Ishikawa (cell line): ENCODE measurements at regions not wholly inside any gene's neighbourhood (a gene's known extent, or its start where the extent isn't known, plus 50 kb on each side); places are given as distances from the start of the nearest gene placed in this dataset.

ENCODE experiments used
- CEBPB ChIP-seq: IDR thresholded peaks from 2 replicates; pipeline ENCODE4 v1.6.1; 2012
- CREB1 ChIP-seq: IDR thresholded peaks from 2 replicates; pipeline ENCODE4 v1.6.1; 2012; ENCODE audit warnings: low read depth
- EGR1 ChIP-seq: IDR thresholded peaks from 2 replicates; pipeline ENCODE4 v1.6.1; 2012
- EP300 ChIP-seq: IDR thresholded peaks from 2 replicates; pipeline ENCODE4 v1.6.1; 2012; ENCODE audit warnings: borderline replicate concordance
- FOXM1 ChIP-seq: IDR thresholded peaks from 2 replicates; pipeline ENCODE4 v1.6.1; 2012; ENCODE audit warnings: low read depth, borderline replicate concordance
- NFIC ChIP-seq: IDR thresholded peaks from 2 replicates; pipeline ENCODE4 v1.6.1; 2012
- RAD21 ChIP-seq: IDR thresholded peaks from 2 replicates; pipeline ENCODE4 v1.6.1; 2012; ENCODE audit warnings: low read depth
- TAF1 ChIP-seq: IDR thresholded peaks from 2 replicates; pipeline ENCODE4 v1.6.1; 2012; ENCODE audit warnings: low read depth, mild to moderate bottlenecking
- TCF12 ChIP-seq: IDR thresholded peaks from 2 replicates; pipeline ENCODE4 v1.6.1; 2012; ENCODE audit warnings: low read depth
- TEAD4 ChIP-seq: IDR thresholded peaks from 2 replicates; pipeline ENCODE4 v1.6.1; 2012
- YY1 ChIP-seq: IDR thresholded peaks from 2 replicates; pipeline ENCODE4 v1.6.1; 2012; ENCODE audit warnings: low read depth
- ZBTB7A ChIP-seq: IDR thresholded peaks from 2 replicates; pipeline ENCODE4 v1.6.1; 2012; ENCODE audit warnings: low read depth
- TF ChIP-seq, protein P1 (sequence below): IDR thresholded peaks from 2 replicates; pipeline ENCODE4 v1.6.1; 2012
- TF ChIP-seq, protein P2 (sequence below): IDR thresholded peaks from 2 replicates; pipeline ENCODE4 v1.6.1; 2012
- TF ChIP-seq, protein P3 (sequence below): IDR thresholded peaks from 2 replicates; pipeline ENCODE4 v1.6.1; 2012; ENCODE audit warnings: low read depth, mild to moderate bottlenecking

DNA sequence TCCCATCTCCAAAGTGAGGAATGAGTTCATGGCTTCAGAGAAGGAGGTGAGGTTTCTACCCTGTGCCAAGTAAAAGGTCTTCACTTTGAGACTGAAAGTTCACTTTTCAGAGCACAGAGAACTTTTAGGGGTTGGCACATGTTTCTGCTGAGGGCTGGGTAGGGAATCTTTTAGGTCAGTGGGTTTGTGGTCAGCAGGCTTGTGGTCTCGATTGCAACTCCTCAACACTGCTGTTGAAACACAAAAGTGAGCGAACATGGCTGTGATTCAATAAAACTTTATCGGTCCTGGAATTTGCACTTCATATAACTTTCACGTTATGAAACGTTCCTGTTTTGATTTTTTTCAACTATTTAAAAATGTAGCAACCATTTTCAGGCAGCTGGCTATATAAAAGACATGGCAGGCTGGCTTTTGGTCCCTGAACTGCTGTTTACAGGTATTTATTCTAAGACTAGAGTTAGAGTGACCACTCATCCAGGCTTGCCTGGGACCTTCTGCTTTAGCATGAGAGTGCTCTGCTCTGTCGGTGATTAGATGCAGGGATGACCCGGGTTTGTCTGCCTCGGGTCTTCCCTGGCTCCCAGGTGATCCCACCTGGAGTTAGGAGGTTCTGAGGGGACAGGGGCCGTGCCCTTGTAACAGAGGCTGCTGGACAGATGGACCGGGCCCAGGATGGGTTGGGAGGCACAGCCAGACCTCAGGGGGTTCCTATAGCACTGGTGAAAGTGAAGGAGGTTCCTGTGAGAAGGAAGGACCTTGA is 62.7 kb upstream of the TAF1B start:
- no peak for TF ChIP-seq ZBTB7A
- TF ChIP-seq YY1, result no peak
- TF ChIP-seq NFIC, result no peak
- no peak for TF ChIP-seq EP300
- TF ChIP-seq CEBPB, result no peak
- TF ChIP-seq CREB1, result no peak
- TF ChIP-seq, protein P1, sequence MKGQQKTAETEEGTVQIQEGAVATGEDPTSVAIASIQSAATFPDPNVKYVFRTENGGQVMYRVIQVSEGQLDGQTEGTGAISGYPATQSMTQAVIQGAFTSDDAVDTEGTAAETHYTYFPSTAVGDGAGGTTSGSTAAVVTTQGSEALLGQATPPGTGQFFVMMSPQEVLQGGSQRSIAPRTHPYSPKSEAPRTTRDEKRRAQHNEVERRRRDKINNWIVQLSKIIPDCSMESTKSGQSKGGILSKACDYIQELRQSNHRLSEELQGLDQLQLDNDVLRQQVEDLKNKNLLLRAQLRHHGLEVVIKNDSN, result no peak
- no peak for TF ChIP-seq FOXM1
- TF ChIP-seq TAF1, result no peak
- TF ChIP-seq RAD21, result no peak
- no peak for TF ChIP-seq TEAD4
- TF ChIP-seq, protein P2, sequence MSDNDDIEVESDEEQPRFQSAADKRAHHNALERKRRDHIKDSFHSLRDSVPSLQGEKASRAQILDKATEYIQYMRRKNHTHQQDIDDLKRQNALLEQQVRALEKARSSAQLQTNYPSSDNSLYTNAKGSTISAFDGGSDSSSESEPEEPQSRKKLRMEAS, result no peak
- no peak for TF ChIP-seq EGR1
- TF ChIP-seq, protein P3, sequence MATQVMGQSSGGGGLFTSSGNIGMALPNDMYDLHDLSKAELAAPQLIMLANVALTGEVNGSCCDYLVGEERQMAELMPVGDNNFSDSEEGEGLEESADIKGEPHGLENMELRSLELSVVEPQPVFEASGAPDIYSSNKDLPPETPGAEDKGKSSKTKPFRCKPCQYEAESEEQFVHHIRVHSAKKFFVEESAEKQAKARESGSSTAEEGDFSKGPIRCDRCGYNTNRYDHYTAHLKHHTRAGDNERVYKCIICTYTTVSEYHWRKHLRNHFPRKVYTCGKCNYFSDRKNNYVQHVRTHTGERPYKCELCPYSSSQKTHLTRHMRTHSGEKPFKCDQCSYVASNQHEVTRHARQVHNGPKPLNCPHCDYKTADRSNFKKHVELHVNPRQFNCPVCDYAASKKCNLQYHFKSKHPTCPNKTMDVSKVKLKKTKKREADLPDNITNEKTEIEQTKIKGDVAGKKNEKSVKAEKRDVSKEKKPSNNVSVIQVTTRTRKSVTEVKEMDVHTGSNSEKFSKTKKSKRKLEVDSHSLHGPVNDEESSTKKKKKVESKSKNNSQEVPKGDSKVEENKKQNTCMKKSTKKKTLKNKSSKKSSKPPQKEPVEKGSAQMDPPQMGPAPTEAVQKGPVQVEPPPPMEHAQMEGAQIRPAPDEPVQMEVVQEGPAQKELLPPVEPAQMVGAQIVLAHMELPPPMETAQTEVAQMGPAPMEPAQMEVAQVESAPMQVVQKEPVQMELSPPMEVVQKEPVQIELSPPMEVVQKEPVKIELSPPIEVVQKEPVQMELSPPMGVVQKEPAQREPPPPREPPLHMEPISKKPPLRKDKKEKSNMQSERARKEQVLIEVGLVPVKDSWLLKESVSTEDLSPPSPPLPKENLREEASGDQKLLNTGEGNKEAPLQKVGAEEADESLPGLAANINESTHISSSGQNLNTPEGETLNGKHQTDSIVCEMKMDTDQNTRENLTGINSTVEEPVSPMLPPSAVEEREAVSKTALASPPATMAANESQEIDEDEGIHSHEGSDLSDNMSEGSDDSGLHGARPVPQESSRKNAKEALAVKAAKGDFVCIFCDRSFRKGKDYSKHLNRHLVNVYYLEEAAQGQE, result no peak
- TF ChIP-seq TCF12, result no peak

DNA sequence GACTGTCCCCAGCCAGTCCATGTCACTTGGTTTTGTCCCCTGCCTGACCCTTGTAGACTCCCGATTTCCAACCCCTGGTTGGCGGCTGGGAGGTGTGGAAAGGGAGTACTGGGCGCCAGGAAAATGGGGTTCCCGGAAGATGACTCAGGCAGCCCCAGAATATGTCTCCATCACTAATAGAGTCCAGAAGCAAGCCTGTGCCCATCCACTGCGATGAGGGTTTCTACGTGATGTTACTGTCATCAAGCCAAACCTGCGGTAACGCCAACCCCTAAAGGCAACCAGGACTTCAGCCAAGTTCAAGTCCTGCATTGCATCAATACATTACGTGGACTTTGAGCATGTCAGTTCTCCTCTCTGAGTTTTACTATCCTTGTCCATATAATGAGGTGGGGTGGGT is 62.0 kb upstream of the TAF1B start:
- TF ChIP-seq TEAD4, result no peak
- TF ChIP-seq, protein P2, result no peak
- no peak for TF ChIP-seq TAF1
- no peak for TF ChIP-seq ZBTB7A
- no peak for TF ChIP-seq EGR1
- TF ChIP-seq FOXM1, result no peak
- no peak for TF ChIP-seq NFIC
- TF ChIP-seq TCF12, result no peak
- TF ChIP-seq CEBPB, result no peak
- TF ChIP-seq RAD21, result no peak
- TF ChIP-seq, protein P1, result no peak
- TF ChIP-seq, protein P3, result no peak
- TF ChIP-seq EP300, result no peak
- TF ChIP-seq CREB1, result no peak

DNA sequence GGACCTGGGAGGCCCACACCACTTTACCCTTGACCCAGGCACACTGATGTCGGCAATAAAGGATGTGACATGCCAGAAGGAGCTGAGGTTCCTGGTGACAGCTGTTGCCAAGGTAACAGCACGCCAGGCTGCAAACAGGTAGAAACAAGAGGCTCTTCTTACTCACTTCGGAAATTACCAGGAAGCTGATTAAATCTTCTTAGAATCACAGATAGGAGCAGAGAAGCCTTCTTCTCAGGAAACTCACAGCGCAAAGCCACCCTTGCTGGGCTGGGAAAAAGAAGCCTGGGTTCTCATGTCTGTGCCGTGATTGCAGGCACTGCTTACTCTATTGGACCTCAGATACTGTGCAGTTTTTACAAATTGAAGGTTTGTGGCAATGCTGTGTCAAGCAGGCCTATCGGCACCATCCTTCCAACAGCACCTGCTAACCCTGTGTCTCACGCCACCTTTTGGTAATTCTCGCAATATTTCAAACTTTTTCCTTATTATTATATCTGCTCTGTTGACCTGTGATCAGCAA is 61.0 kb upstream of the TAF1B start:
- TF ChIP-seq EP300 (no peak), TEAD4 (no peak), ZBTB7A (no peak), RAD21 (peak; percentile 21; the same call in 1 of the 2 replicates), YY1 (no peak), CREB1 (no peak), TAF1 (no peak), EGR1 (no peak)
- TF ChIP-seq, protein P3, result no peak

DNA sequence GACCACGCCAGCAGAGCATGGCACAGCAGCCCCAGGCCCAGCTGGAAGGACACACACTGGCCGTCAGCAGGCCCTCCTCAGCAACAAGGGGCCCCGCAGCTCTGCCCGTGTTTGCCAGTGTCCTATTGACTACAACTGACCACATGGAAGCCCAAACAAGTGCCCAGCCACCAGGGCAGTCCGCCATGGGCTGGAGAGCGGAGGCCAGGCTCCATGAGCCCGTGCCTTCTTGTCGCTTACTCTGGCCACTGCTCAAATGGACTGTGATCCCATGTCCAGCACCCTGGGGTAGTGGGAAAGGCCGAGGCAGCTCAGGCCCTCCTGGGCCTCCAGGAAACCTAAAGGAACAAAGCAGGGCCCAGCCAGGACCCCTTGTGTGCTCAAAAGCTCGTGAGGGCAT is 53.9 kb upstream of the TAF1B start:
- TF ChIP-seq CEBPB (no peak), EGR1 (no peak), CREB1 (no peak), ZBTB7A (no peak), EP300 (no peak), TEAD4 (no peak), TAF1 (no peak), TCF12 (no peak), FOXM1 (no peak), NFIC (no peak), RAD21 (no peak), YY1 (no peak)
- TF ChIP-seq, protein P1, result no peak
- TF ChIP-seq, protein P2, result no peak
- TF ChIP-seq, protein P3, result no peak
